ENCODE measurements at regions not wholly inside any gene's neighbourhood (a gene's known extent, or its start where the extent isn't known, plus 50 kb on each side); places are given as distances from the start of the nearest gene placed in this dataset.

GRCh38 chr5:56357426-56357825 lies 124.3 kb upstream of the ANKRD55 start:
- TF ChIP-seq, protein P1, sequence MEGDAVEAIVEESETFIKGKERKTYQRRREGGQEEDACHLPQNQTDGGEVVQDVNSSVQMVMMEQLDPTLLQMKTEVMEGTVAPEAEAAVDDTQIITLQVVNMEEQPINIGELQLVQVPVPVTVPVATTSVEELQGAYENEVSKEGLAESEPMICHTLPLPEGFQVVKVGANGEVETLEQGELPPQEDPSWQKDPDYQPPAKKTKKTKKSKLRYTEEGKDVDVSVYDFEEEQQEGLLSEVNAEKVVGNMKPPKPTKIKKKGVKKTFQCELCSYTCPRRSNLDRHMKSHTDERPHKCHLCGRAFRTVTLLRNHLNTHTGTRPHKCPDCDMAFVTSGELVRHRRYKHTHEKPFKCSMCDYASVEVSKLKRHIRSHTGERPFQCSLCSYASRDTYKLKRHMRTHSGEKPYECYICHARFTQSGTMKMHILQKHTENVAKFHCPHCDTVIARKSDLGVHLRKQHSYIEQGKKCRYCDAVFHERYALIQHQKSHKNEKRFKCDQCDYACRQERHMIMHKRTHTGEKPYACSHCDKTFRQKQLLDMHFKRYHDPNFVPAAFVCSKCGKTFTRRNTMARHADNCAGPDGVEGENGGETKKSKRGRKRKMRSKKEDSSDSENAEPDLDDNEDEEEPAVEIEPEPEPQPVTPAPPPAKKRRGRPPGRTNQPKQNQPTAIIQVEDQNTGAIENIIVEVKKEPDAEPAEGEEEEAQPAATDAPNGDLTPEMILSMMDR (IDR thresholded peaks at IDR 0.05; ENCODE audit: borderline replicate concordance, insufficient read depth, low read depth, low read length), result no peak
- no peak overlapping the region for H3K4me3 ChIP-seq (ENCODE audit: low read depth, low read length)

GRCh38 chr5:56356836-56357160 lies 123.7 kb upstream of the ANKRD55 start:
- TF ChIP-seq, protein P1 (IDR thresholded peaks at IDR 0.05; ENCODE audit: borderline replicate concordance, insufficient read depth, low read depth, low read length), result no peak
- no peak overlapping the region for H3K4me3 ChIP-seq (ENCODE audit: low read depth, low read length)

DNA sequence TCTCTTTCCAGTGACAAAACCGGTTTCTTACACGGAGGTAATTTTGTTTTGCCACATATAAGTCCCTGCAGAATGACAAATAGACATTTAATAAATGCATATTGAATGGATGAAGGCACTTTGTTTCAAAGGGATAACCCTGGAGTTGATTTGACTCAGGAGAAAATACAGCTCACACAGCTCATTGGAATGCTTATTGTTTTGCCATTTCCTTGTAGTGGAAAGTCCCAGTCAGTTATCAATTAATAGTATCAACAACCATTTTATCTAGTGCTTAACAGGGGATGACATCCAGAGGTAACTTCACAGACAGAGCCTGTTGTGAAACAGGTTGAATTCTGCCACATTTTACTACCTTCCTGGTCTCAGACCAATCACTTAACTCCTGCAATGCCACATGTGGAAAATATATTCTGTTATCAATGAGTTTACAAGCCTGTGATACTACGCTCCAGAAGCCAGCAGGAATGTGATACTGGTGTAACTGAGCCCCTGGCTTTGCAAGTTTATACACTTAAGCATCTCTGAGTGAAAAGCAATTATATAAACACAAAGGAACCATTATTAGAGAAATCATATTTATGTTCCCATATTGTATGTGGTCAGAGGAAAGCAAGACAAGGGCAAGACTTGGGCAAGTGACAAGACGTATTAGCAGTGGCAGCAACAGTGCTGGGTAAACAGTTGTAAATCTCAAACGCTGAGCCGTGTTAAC lies 123.1 kb upstream of the ANKRD55 start:
- no peak overlapping the region for H3K4me3 ChIP-seq (ENCODE audit: low read depth, low read length)
- TF ChIP-seq, protein P1 (IDR thresholded peaks at IDR 0.05; ENCODE audit: borderline replicate concordance, insufficient read depth, low read depth, low read length), result no peak

GRCh38 chr5:56354836-56355235 lies 121.7 kb upstream of the ANKRD55 start:
- TF ChIP-seq, protein P1 (IDR thresholded peaks at IDR 0.05; ENCODE audit: borderline replicate concordance, insufficient read depth, low read depth, low read length), result no peak

DNA sequence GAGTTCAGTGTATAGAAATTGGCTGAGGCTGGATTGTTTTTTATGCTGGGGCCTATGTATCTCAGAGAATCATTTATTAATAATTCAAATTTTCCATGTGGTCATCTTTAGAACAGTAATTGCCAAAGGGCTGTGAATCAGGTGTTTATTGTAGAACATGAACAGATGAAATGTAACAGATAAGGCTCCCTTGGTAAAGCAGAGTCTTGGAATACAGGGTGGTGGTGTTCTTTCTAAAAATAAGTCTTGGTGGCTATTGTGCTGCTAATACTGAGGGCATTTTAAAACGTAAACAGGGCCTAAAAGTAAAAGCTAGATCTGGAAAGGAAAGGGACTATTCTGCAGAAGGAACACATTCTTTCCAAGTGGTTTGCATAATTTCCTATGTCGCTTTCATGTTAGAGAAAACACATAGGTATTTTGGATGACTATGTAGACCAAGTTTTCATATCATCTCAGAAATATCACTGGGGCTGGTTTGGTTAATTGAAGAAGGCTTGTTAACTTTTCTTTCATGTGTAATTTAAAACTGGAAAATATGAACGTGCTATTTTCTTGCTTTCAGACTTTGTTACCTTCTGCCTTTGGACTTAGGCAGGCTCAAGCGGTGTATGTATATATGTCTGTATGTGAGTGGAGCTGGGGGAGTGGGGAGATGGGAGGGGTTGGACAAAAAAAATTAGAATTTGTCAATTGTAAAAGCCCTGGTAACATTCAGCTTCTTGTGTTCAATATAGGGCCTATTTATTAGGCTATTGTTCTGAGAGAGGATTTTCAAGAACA lies 119.9 kb upstream of the ANKRD55 start:
- H3K4me3 ChIP-seq (ENCODE audit: low read depth, low read length), result no peak overlapping the region
- TF ChIP-seq, protein P1 (IDR thresholded peaks at IDR 0.05; ENCODE audit: borderline replicate concordance, insufficient read depth, low read depth, low read length), result no peak

More at GRCh38 chr5:56354836-56355235, 121.7 kb upstream of the ANKRD55 start:
- H3K4me3 ChIP-seq (ENCODE audit: low read depth, low read length), result no peak overlapping the region

DNA sequence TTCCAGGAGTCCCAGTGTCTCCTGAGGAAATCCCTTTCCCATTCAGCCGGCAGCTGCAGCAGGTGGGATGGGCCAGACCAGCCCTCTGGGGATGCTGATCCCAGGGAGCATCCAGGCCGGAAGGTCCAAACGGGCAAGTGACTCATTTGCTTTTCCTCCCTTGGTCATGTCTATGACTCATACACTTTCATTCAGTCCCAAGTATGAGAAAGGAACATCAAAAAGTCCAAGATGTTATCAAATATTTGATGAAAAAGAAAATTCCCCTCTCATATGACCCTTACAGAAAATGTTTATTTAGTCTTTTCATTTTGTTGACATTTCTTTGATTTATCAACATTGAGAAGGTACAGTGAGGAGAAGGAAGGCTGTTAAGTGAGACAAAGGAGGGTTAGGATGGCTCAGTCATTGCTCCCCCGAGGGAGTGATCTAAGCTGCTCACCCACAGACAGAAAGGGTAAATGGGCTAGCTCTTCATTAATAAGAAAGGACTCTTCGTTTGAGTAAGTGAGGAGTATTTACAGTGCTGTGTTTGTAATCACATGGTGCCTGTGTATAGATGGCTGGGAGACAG lies 117.6 kb upstream of the ANKRD55 start:
- no peak overlapping the region for H3K4me3 ChIP-seq (ENCODE audit: low read depth, low read length)
- TF ChIP-seq, protein P1 (IDR thresholded peaks at IDR 0.05; ENCODE audit: borderline replicate concordance, insufficient read depth, low read depth, low read length), result no peak

Data from GM12875 (cell line).